Pancreas (tissue), 10 donors: ENCODE measurements at regions not wholly inside any gene's neighbourhood (a gene's known extent, or its start where the extent isn't known, plus 50 kb on each side); places are given as distances from the start of the nearest gene placed in this dataset.

Experiments
- ATAC-seq, 4 donors: fragments of 200-7000 bp; cut with Tn5 transposase; one replicate each; pipeline versions ENCODE4 v1.8.0 to v1.9.1; 2020; ENCODE audit warnings: mild to moderate bottlenecking in 4 of 4, moderate library complexity in 4 of 4
- DNase-seq, 6 donors: peaks; one replicate each; pipeline ENCODE4 v3.0.0-alpha.2; 2020
- FAIRE-seq: peaks from 2 replicates; lab custom pipeline; 2012; peaks lifted over from hg19 to GRCh38; lab: Jason Lieb, UNC
- H3K27ac ChIP-seq, 4 donors: fragments of 200-600 bp; sonication (generic); 1 replicate in 3 of 4; 2 replicates in 1 of 4; pipeline versions ENCODE4 v1.5.0 to v1.8.0; 2020
- H3K27me3 ChIP-seq, 4 donors: fragments of 200-600 bp; one replicate each; pipeline ENCODE4 v1.8.0; 2021
- H3K36me3 ChIP-seq, 3 donors: fragments of 200-600 bp; sonication (generic) in 1 of 3; one replicate each; pipeline versions ENCODE4 v1.5.0 to v1.8.0; 2020 to 2021
- H3K4me1 ChIP-seq, 3 donors: fragments of 200-600 bp; one replicate each; pipeline ENCODE4 v1.8.0; 2021
- H3K4me3 ChIP-seq, 4 donors: fragments of 200-600 bp; sonication (generic) in 2 of 4; one replicate each; pipeline versions ENCODE4 v1.5.0 to v1.8.0; 2020 to 2021
- H3K9me3 ChIP-seq, 4 donors: fragments of 200-600 bp; one replicate each; pipeline ENCODE4 v1.8.0; 2021
- CTCF ChIP-seq, 4 donors: fragments of 200-600 bp; sonication (generic) in 3 of 4; IDR thresholded peaks; one replicate each; pipeline versions ENCODE4 v1.5.0 to v1.8.0; 2021; ENCODE audit warnings: antibody characterized with exemption in 4 of 4
- WGBS, 2 donors: extraction: QIAGEN DNeasy Blood & Tissue Kit; methylation state at CpG; one replicate each; pipeline ENCODE4 v1.1.7; 2013; 5-methylcytosine and 5-hydroxymethylcytosine counted together
- intact Hi-C, 3 donors: fragments of 100-400 bp; cut with DNase I; formaldehyde crosslinking; loops; one replicate each; pipeline versions ENCODE4 v1.11.1 to v1.14.2; 2022
- donor health status: healthy with polysubstance abuse.
- donor health status: DM: no; HTN: no; CAD: no; lungs with moderate emphysema.
- donor health status: DM: no; HTN: no; CAD: no.
- donor health status: control.
- donor health status: control.
- donor health status: Bipolar disorder and iron deficiency.
- donor health status: DM: yes; HTN: yes; CAD: no.
- donor health status: DM: no; HTN: no; CAD: no.
- donor health status: DM: no; HTN: no; CAD: no.
- donor health status: DM: yes; HTN: yes; CAD: no.

- no peak for TF ChIP-seq CTCF (IDR thresholded peaks at IDR 0.05)
- no peak for FAIRE-seq
- 78 to 84% methylated on average over 2 of the region's 2 CpGs for WGBS, 2 donors
These were observed 434.8 kb upstream of the THBS1 start for GRCh38 chr15:39145854-39146625.

GRCh38 chr15:39149636-39150150 is 431.2 kb upstream of the THBS1 start:
- H3K27ac ChIP-seq, result no peak overlapping the region
- ATAC-seq (no peak), FAIRE-seq (no peak), DNase-seq (no peak)
- no peak for TF ChIP-seq CTCF (IDR thresholded peaks at IDR 0.05)
- no peak overlapping the region for H3K4me3 ChIP-seq
- intact Hi-C loops, result no loop called here
- WGBS, 2 donors, result 92 to 94% methylated on average over 1 of the region's 1 CpG
- no peaks in the 10 kb centered on the region for H3K9me3 ChIP-seq
- H3K36me3 ChIP-seq, result no peaks in the 10 kb centered on the region
- no peaks in the 10 kb centered on the region for H3K4me1 ChIP-seq
- no peaks in the 10 kb centered on the region for H3K27me3 ChIP-seq

More at GRCh38 chr15:39145854-39146625, 434.8 kb upstream of the THBS1 start:
- Histone ChIP-seq H3K4me3 (no peak overlapping the region), H3K27me3 (no peaks in the 10 kb centered on the region), H3K4me1 (no peaks in the 10 kb centered on the region), H3K36me3 (no peaks in the 10 kb centered on the region), H3K9me3 (no peaks in the 10 kb centered on the region), H3K27ac (no peak overlapping the region)
- DNase-seq (no peak), ATAC-seq (no peak)
- intact Hi-C loops, result no loop called here

GRCh38 chr15:39151545-39151944 is 429.3 kb upstream of the THBS1 start:
- H3K27ac ChIP-seq, result no peak overlapping the region
- ATAC-seq, result no peak
- no peak for FAIRE-seq
- H3K9me3 ChIP-seq, result no peaks in the 10 kb centered on the region
- intact Hi-C loops, result no loop called here
- 77 to 81% methylated on average over 2 of the region's 2 CpGs for WGBS, 2 donors
- H3K4me3 ChIP-seq, result no peak overlapping the region
- H3K36me3 ChIP-seq, result no peaks in the 10 kb centered on the region
- TF ChIP-seq CTCF (IDR thresholded peaks at IDR 0.05), result no peak
- no peaks in the 10 kb centered on the region for H3K4me1 ChIP-seq
- DNase-seq, result no peak
- no peaks in the 10 kb centered on the region for H3K27me3 ChIP-seq

- no peak overlapping the region for H3K4me3 ChIP-seq
- peak in 1 of 4 donors; percentile 40 for ATAC-seq
- H3K4me1 ChIP-seq, result no peaks in the 10 kb centered on the region
- no peaks in the 10 kb centered on the region for H3K27me3 ChIP-seq
- no peaks in the 10 kb centered on the region for H3K9me3 ChIP-seq
- no peak for DNase-seq
- intact Hi-C loops, result no loop called here
- TF ChIP-seq CTCF (IDR thresholded peaks at IDR 0.05), result no peak
- FAIRE-seq, result no peak
- 85 to 94% methylated on average over 1 of the region's 1 CpG for WGBS, 2 donors
- no peaks in the 10 kb centered on the region for H3K36me3 ChIP-seq
- H3K27ac ChIP-seq, result no peak overlapping the region
These were observed 427.7 kb upstream of the THBS1 start for GRCh38 chr15:39153058-39153714.
